Right atrium auricular region (tissue), 2 donors: ENCODE measurements at regions not wholly inside any gene's neighbourhood (a gene's known extent, or its start where the extent isn't known, plus 50 kb on each side); places are given as distances from the start of the nearest gene placed in this dataset.
A peak's percentile ranks its signal among the peaks of the same experiment; 100 is the strongest.

Source experiments
- DNase-seq: peaks from one replicate; pipeline ENCODE4 v3.0.0-alpha.2; 2019; ENCODE audit warnings: low spot score
- H3K27ac ChIP-seq, 2 donors: fragments of 200-600 bp; sonication (generic); 1 replicate in 1 of 2; 2 replicates in 1 of 2; pipeline ENCODE4 v1.5.1; 2016 to 2019
- H3K27me3 ChIP-seq, 2 donors: fragments of 200-600 bp; sonication (generic); one replicate each; pipeline versions ENCODE4 v1.5.1 to v1.6.0; 2017 to 2019
- H3K36me3 ChIP-seq: fragments of 200-600 bp; sonication (generic); one replicate; pipeline ENCODE4 v1.5.1; 2016
- H3K4me1 ChIP-seq, 2 donors: fragments of 200-600 bp; sonication (generic); one replicate each; pipeline versions ENCODE4 v1.5.1 to v1.6.0; 2017 to 2019
- H3K4me3 ChIP-seq, 2 donors: fragments of 200-600 bp; sonication (generic); 1 replicate in 1 of 2; 2 replicates in 1 of 2; pipeline ENCODE4 v1.5.1; 2017 to 2019; ENCODE audit warnings: mild to moderate bottlenecking in 1 of 2, moderate library complexity in 1 of 2
- H3K9me3 ChIP-seq, 2 donors: fragments of 200-600 bp; sonication (generic); one replicate each; pipeline ENCODE4 v1.5.1; 2019
- CTCF ChIP-seq, 2 donors: fragments of 200-600 bp; sonication (generic); IDR thresholded peaks; one replicate each; pipeline ENCODE4 v1.5.1; 2019; ENCODE audit warnings: antibody characterized with exemption in 2 of 2

- Histone ChIP-seq H3K27ac (no peak overlapping the region), H3K4me3 (no peak overlapping the region), H3K36me3 (no peaks in the 10 kb centered on the region), H3K4me1 (no peaks in the 10 kb centered on the region), H3K27me3 (no peaks in the 10 kb centered on the region), H3K9me3 (no peaks in the 10 kb centered on the region)
- no peak for DNase-seq
- peak; percentile 28 to 51 for TF ChIP-seq CTCF (IDR thresholded peaks at IDR 0.05)
These were observed 88.4 kb downstream of the FRMPD3 start for GRCh38 chrX:107537815-107538214.

DNA sequence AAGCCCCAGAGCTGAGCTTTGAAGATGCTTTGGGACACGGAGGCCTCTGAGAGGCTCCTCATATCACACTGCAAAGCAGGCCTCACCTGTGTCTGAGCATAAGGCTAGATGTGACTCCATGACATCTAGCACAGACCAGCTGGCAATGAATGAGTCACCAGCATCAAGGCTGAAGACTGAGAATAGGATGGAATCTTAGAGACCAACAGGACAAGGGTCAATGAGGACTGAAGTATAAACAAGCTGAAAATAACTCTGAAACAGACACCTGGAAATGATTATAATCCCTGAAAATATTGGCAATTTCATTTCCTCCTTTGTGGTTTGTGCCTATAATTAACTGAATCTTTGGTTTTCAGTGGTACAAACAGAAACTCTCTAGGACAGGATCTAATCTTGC lies 87.1 kb upstream of the PRPS1 start:
- no peak for DNase-seq
- Histone ChIP-seq H3K4me1 (no peaks in the 10 kb centered on the region), H3K27ac (no peak overlapping the region), H3K36me3 (no peaks in the 10 kb centered on the region), H3K9me3 (no peaks in the 10 kb centered on the region), H3K4me3 (no peak overlapping the region), H3K27me3 (no peaks in the 10 kb centered on the region)
- TF ChIP-seq CTCF (IDR thresholded peaks at IDR 0.05) = no peak

DNA sequence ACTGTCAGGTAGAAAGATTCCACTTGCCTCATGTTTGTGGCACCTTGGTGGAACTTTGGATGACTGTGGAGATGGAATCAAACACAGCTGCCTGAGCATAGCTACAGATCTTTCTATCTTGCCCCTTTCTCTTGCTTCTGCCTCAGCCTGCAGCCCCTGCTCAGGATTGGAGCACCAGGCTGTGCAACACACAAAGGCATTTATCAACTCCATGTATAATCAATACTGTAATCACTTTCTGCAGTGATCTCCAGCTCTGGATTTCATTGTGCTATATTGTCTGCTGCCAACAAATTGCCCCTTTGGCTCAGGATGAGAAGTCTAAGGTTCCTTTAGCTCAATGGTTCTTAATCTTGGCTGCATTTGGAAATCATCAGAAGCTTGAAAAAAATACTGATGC lies 86.3 kb upstream of the PRPS1 start:
- no peaks in the 10 kb centered on the region for H3K36me3 ChIP-seq
- TF ChIP-seq CTCF (IDR thresholded peaks at IDR 0.05) = no peak
- no peak for DNase-seq
- H3K9me3 ChIP-seq = no peaks in the 10 kb centered on the region
- H3K27me3 ChIP-seq = no peaks in the 10 kb centered on the region
- H3K27ac ChIP-seq = no peak overlapping the region
- H3K4me1 ChIP-seq = no peaks in the 10 kb centered on the region
- no peak overlapping the region for H3K4me3 ChIP-seq

- Histone ChIP-seq H3K27me3 (no peaks in the 10 kb centered on the region), H3K9me3 (no peaks in the 10 kb centered on the region), H3K27ac (no peak overlapping the region), H3K36me3 (no peaks in the 10 kb centered on the region), H3K4me1 (no peaks in the 10 kb centered on the region), H3K4me3 (no peak overlapping the region)
- no peak for TF ChIP-seq CTCF (IDR thresholded peaks at IDR 0.05)
- no peak for DNase-seq
These were observed 85.8 kb upstream of the PRPS1 start for GRCh38 chrX:107542500-107542899.

DNA sequence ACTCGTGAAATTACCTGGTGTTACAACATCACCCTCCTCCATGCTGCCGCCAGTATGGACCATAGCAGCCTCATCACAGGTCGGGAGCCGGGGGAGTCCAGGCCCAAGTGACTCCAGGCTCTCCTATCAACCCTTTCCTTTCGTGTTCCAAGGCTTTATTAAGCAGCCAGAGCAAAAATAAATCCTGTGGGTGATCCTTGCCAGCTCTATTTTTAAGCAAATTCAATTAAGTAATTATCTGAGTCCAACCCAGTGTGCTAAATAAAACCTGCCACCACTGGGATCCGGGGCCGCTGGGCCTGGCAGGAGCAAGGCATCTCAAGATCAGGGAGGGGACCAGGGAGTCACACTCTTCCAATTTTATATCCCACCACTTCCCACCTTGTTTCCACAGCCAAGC lies 80.7 kb upstream of the PRPS1 start:
- no peaks in the 10 kb centered on the region for H3K9me3 ChIP-seq
- no peak for DNase-seq
- no peak overlapping the region for H3K4me3 ChIP-seq
- TF ChIP-seq CTCF (IDR thresholded peaks at IDR 0.05) = no peak
- no peak overlapping the region for H3K27ac ChIP-seq
- H3K36me3 ChIP-seq = no peaks in the 10 kb centered on the region
- H3K27me3 ChIP-seq = no peaks in the 10 kb centered on the region
- H3K4me1 ChIP-seq = no peaks in the 10 kb centered on the region

DNA sequence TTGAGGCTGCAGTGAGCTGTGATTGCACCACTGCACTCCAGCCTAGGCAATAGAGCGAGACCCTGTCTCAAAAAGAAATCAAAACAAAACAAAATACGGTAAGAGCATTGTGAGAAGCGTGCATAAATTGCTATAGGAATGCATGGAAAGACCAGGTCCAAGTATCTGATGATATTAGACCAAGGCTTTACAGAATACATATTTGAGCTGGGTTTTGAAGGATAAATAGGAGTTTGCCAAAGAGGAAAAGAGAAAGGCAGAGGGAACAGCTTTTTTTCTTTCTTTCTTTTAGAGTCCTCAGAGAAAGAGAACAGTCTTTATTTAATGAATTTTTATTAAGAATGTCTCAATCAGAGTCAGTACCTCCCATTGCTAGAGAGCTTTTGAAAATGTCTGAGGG lies 79.5 kb upstream of the PRPS1 start:
- no peak for DNase-seq
- no peak for TF ChIP-seq CTCF (IDR thresholded peaks at IDR 0.05)
- Histone ChIP-seq H3K27ac (no peak overlapping the region), H3K27me3 (no peaks in the 10 kb centered on the region), H3K4me1 (no peaks in the 10 kb centered on the region), H3K36me3 (no peaks in the 10 kb centered on the region), H3K9me3 (no peaks in the 10 kb centered on the region), H3K4me3 (no peak overlapping the region)
